ENCODE measurements at regions not wholly inside any gene's neighbourhood (a gene's known extent, or its start where the extent isn't known, plus 50 kb on each side); places are given as distances from the start of the nearest gene placed in this dataset.

GRCh38 chr10:94183666-94184264, 179.0 kb downstream of the NOC3L start:
- TF ChIP-seq CTCF (IDR thresholded peaks at IDR 0.05) = no peak
- TF ChIP-seq POLR2A (IDR thresholded peaks at IDR 0.05) = no peak
